SK-N-SH treated with all-trans-retinoic acid at 6 μM for 48 hours (cell line): ENCODE measurements at regions not wholly inside any gene's neighbourhood (a gene's known extent, or its start where the extent isn't known, plus 50 kb on each side); places are given as distances from the start of the nearest gene placed in this dataset.

ENCODE experiments used
- CSDC2 ChIP-seq: fragments of 250-450 bp; sonication (Bioruptor Pico); IDR thresholded peaks from 2 replicates; pipeline ENCODE4 v1.5.0; 2020; ENCODE audit warnings: mild to moderate bottlenecking, moderate library complexity
- GLIS3 ChIP-seq: fragments of 250-450 bp; sonication (Bioruptor Pico); IDR thresholded peaks from 2 replicates; pipeline ENCODE4 v1.5.0; 2020; ENCODE audit warnings: mild to moderate bottlenecking, moderate library complexity
- OSR1 ChIP-seq: fragments of 250-450 bp; sonication (Bioruptor Pico); IDR thresholded peaks from 2 replicates; pipeline ENCODE4 v1.8.0; 2022; ENCODE audit warnings: moderate library complexity, mild to moderate bottlenecking, inconsistent platforms
- RARB ChIP-seq: fragments of 250-450 bp; sonication (Bioruptor Pico); IDR thresholded peaks from 2 replicates; pipeline ENCODE4 v1.8.0; 2021; ENCODE audit warnings: mild to moderate bottlenecking, moderate library complexity
- TCF4 ChIP-seq: fragments of 250-450 bp; sonication (Bioruptor Pico); IDR thresholded peaks from 2 replicates; pipeline ENCODE4 v1.8.0; 2021; ENCODE audit warnings: mild to moderate bottlenecking, moderate library complexity, borderline replicate concordance
- ZFP3 ChIP-seq: fragments of 250-450 bp; sonication (Bioruptor Pico); IDR thresholded peaks from 2 replicates; pipeline ENCODE4 v1.5.0; 2020; ENCODE audit warnings: mild to moderate bottlenecking, moderate library complexity
- ZNF8 ChIP-seq: fragments of 450-650 bp; formaldehyde crosslinking; IDR thresholded peaks from 2 replicates; pipeline ENCODE4 v1.5.0; 2020; ENCODE audit warnings: mild to moderate bottlenecking, moderate library complexity
- TF ChIP-seq, protein P1 (sequence below): fragments of 250-450 bp; sonication (Bioruptor Pico); IDR thresholded peaks from 2 replicates; pipeline ENCODE4 v1.8.0; 2020; ENCODE audit warnings: mild to moderate bottlenecking, moderate library complexity, borderline replicate concordance
- TF ChIP-seq, protein P2 (sequence below): fragments of 250-450 bp; sonication (Bioruptor Pico); IDR thresholded peaks from 2 replicates; pipeline ENCODE4 v1.5.0; 2020; ENCODE audit warnings: mild to moderate bottlenecking, moderate library complexity
- TF ChIP-seq, protein P3 (sequence below): fragments of 250-450 bp; sonication (Bioruptor Pico); IDR thresholded peaks from 2 replicates; pipeline ENCODE4 v1.8.0; 2021; ENCODE audit warnings: low read depth, mild to moderate bottlenecking, moderate library complexity, borderline replicate concordance

GRCh38 chr1:82405333-82405732 is 604.6 kb downstream of the ADGRL2 start:
- TF ChIP-seq TCF4 (no peak), ZFP3 (CRISPR knock-in tag) (no peak), OSR1 (CRISPR knock-in tag) (no peak), CSDC2 (CRISPR knock-in tag) (no peak), RARB (CRISPR knock-in tag) (no peak), ZNF8 (no peak), GLIS3 (CRISPR knock-in tag) (no peak)
- TF ChIP-seq, protein P1, sequence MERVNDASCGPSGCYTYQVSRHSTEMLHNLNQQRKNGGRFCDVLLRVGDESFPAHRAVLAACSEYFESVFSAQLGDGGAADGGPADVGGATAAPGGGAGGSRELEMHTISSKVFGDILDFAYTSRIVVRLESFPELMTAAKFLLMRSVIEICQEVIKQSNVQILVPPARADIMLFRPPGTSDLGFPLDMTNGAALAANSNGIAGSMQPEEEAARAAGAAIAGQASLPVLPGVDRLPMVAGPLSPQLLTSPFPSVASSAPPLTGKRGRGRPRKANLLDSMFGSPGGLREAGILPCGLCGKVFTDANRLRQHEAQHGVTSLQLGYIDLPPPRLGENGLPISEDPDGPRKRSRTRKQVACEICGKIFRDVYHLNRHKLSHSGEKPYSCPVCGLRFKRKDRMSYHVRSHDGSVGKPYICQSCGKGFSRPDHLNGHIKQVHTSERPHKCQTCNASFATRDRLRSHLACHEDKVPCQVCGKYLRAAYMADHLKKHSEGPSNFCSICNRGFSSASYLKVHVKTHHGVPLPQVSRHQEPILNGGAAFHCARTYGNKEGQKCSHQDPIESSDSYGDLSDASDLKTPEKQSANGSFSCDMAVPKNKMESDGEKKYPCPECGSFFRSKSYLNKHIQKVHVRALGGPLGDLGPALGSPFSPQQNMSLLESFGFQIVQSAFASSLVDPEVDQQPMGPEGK (CRISPR knock-in tag) = no peak
- TF ChIP-seq, protein P2, sequence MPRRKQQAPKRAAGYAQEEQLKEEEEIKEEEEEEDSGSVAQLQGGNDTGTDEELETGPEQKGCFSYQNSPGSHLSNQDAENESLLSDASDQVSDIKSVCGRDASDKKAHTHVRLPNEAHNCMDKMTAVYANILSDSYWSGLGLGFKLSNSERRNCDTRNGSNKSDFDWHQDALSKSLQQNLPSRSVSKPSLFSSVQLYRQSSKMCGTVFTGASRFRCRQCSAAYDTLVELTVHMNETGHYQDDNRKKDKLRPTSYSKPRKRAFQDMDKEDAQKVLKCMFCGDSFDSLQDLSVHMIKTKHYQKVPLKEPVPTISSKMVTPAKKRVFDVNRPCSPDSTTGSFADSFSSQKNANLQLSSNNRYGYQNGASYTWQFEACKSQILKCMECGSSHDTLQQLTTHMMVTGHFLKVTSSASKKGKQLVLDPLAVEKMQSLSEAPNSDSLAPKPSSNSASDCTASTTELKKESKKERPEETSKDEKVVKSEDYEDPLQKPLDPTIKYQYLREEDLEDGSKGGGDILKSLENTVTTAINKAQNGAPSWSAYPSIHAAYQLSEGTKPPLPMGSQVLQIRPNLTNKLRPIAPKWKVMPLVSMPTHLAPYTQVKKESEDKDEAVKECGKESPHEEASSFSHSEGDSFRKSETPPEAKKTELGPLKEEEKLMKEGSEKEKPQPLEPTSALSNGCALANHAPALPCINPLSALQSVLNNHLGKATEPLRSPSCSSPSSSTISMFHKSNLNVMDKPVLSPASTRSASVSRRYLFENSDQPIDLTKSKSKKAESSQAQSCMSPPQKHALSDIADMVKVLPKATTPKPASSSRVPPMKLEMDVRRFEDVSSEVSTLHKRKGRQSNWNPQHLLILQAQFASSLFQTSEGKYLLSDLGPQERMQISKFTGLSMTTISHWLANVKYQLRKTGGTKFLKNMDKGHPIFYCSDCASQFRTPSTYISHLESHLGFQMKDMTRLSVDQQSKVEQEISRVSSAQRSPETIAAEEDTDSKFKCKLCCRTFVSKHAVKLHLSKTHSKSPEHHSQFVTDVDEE (CRISPR knock-in tag) = no peak
- TF ChIP-seq, protein P3, sequence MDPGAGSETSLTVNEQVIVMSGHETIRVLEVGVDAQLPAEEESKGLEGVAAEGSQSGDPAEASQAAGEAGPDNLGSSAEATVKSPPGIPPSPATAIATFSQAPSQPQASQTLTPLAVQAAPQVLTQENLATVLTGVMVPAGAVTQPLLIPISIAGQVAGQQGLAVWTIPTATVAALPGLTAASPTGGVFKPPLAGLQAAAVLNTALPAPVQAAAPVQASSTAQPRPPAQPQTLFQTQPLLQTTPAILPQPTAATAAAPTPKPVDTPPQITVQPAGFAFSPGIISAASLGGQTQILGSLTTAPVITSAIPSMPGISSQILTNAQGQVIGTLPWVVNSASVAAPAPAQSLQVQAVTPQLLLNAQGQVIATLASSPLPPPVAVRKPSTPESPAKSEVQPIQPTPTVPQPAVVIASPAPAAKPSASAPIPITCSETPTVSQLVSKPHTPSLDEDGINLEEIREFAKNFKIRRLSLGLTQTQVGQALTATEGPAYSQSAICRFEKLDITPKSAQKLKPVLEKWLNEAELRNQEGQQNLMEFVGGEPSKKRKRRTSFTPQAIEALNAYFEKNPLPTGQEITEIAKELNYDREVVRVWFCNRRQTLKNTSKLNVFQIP (CRISPR knock-in tag) = no peak
